ENCODE measurements at regions not wholly inside any gene's neighbourhood (a gene's known extent, or its start where the extent isn't known, plus 50 kb on each side); places are given as distances from the start of the nearest gene placed in this dataset.

DNA sequence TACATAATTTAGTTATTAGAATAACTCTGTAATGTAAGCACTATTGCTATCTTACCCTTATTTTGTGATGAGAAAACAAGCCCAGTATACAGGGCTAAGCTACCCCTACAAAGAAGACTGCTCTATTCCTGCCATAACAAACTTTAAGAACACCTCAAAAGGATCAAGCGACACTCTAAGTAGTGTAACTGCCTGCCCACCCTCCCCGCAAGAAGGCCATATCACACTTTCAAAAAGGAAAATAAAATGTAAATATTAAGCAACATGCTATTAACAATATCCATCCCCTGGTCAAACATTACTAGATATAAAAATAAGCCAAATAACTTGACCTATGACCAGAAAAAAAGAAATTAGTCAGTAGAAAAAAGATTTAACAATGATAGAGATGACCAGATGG, 741.7 kb upstream of the CNTNAP5 start:
- Histone ChIP-seq H3K27ac (ENCODE audit: low read depth, low read length) (no peak overlapping the region), H3K4me1 (ENCODE audit: control insufficient read depth in 1 of 2, insufficient read depth in 2 of 2, low read length in 2 of 2) (no peaks in the 10 kb centered on the region), H3K9me3 (ENCODE audit: control insufficient read depth in 1 of 2, low read length in 2 of 2) (peaks cover 0 to 5% of the 10 kb centered on the region in 2 donors), H3K4me3 (ENCODE audit: low read depth in 1 of 2, low read length in 2 of 2) (no peak overlapping the region), H3K27me3 (ENCODE audit: control insufficient read depth in 1 of 2, insufficient read depth in 2 of 2, low read length in 2 of 2) (no peaks in the 10 kb centered on the region), H3K36me3 (ENCODE audit: control insufficient read depth in 1 of 2, insufficient read depth in 2 of 2, low read length in 2 of 2) (no peaks in the 10 kb centered on the region), H3K9ac (ENCODE audit: low read depth in 1 of 2, low read length in 2 of 2) (no peak overlapping the region)

DNA sequence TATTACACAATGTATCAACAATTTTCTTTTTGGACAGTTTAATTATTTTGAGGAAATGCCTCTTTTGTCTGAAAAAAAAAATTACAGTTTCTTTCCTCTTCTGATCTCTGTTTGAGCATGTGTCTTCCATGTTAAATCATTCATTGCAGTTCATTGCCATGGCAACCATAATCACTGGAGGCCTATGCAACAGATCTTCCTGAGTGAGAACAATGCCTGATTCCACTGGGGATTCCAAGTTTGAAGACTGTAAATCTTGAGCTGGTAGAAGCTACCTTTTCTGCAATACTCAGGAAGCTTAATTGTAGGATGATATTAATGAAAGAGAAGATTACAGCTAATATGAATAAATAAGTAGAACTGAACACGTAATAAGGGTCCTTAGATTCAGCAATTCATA, 721.4 kb upstream of the CNTNAP5 start:
- Histone ChIP-seq H3K27me3 (ENCODE audit: control insufficient read depth in 1 of 2, insufficient read depth in 2 of 2, low read length in 2 of 2) (no peaks in the 10 kb centered on the region), H3K9ac (ENCODE audit: low read depth in 1 of 2, low read length in 2 of 2) (no peak overlapping the region), H3K4me3 (ENCODE audit: low read depth in 1 of 2, low read length in 2 of 2) (no peak overlapping the region), H3K27ac (ENCODE audit: low read depth, low read length) (no peak overlapping the region), H3K4me1 (ENCODE audit: control insufficient read depth in 1 of 2, insufficient read depth in 2 of 2, low read length in 2 of 2) (no peaks in the 10 kb centered on the region), H3K36me3 (ENCODE audit: control insufficient read depth in 1 of 2, insufficient read depth in 2 of 2, low read length in 2 of 2) (no peaks in the 10 kb centered on the region), H3K9me3 (ENCODE audit: control insufficient read depth in 1 of 2, low read length in 2 of 2) (no peaks in the 10 kb centered on the region)

Measured in duodenal mucosa (tissue), 2 donors.